Erythroblast (primary cell): ENCODE measurements at regions not wholly inside any gene's neighbourhood (a gene's known extent, or its start where the extent isn't known, plus 50 kb on each side); places are given as distances from the start of the nearest gene placed in this dataset.

Experiments
- GATA1 ChIP-seq: IDR thresholded peaks from 2 replicates; pipeline ENCODE4 v1.6.1; 2011; ENCODE audit warnings: low read depth, mild to moderate bottlenecking, control low read depth, low read length, moderate library complexity
- POLR2A ChIP-seq: IDR thresholded peaks from 2 replicates; pipeline ENCODE4 v1.6.1; 2011; ENCODE audit warnings: mild to moderate bottlenecking, low read length

GRCh38 chr7:42409296-42409695 lies 172.3 kb upstream of the GLI3 start:
- TF ChIP-seq GATA1 = no peak
- TF ChIP-seq POLR2A = no peak
